ENCODE measurements at regions not wholly inside any gene's neighbourhood (a gene's known extent, or its start where the extent isn't known, plus 50 kb on each side); places are given as distances from the start of the nearest gene placed in this dataset.

DNA sequence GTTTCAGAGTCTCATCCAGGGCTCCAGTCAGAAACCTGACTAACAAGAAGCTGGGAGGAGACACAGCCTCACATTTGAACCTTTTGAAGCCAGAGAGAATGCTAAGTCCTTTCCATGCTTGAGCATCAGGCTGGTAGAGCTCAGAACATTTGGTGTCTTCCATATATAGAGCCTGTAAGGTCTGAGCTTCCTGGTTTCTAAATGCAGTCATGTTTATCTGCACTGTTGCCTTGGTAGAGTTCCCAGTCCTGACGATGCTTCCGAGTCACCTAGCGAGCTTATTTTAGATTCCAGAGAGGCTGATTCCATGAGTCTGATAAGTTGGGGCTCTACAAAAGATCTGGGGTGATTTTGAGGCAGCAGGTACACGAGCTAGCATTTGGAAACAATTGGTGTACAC lies 68.4 kb upstream of the SORL1 start:
- TF ChIP-seq EZH2 (IDR thresholded peaks at IDR 0.05; ENCODE audit: insufficient read depth, low read length) (no peak), CTCF (IDR thresholded peaks at IDR 0.05; ENCODE audit: insufficient read depth, low read depth, low read length) (no peak)

Measured in astrocyte (in vitro differentiated cells and primary cell).